ENCODE measurements at regions not wholly inside any gene's neighbourhood (a gene's known extent, or its start where the extent isn't known, plus 50 kb on each side); places are given as distances from the start of the nearest gene placed in this dataset.

GRCh38 chr1:80994934-80995333, 805.8 kb upstream of the ADGRL2 start:
- Mint-ChIP-seq H3K27me3 (ENCODE audit: insufficient read depth) (no peaks in the 10 kb centered on the region), H3K4me1 (peaks cover 3% of the 10 kb centered on the region), H3K27ac (no peak overlapping the region), H3K9me3 (peaks cover 4% of the 10 kb centered on the region), H3K36me3 (ENCODE audit: low read depth) (no peaks in the 10 kb centered on the region), H3K4me3 (no peak overlapping the region)
- Histone ChIP-seq H3K27me3 (ENCODE audit: control insufficient read depth, insufficient read depth, low read length, poor library complexity, severe bottlenecking) (no peaks in the 10 kb centered on the region), H3K4me1 (ENCODE audit: control insufficient read depth, insufficient read depth, low read length) (no peaks in the 10 kb centered on the region), H3K27ac (ENCODE audit: low read depth, low read length) (no peak overlapping the region), H3K36me3 (ENCODE audit: control insufficient read depth, insufficient read depth, low read length) (no peaks in the 10 kb centered on the region), H3K9ac (ENCODE audit: extremely low read depth, low read length, poor library complexity, severe bottlenecking) (no peak overlapping the region), H3K4me3 (ENCODE audit: low read length) (no peak overlapping the region), H3K9me3 (ENCODE audit: control insufficient read depth, low read length) (peaks cover 6% of the 10 kb centered on the region)
- DNase-seq, result peak; percentile 50
- TF ChIP-seq, protein P1, sequence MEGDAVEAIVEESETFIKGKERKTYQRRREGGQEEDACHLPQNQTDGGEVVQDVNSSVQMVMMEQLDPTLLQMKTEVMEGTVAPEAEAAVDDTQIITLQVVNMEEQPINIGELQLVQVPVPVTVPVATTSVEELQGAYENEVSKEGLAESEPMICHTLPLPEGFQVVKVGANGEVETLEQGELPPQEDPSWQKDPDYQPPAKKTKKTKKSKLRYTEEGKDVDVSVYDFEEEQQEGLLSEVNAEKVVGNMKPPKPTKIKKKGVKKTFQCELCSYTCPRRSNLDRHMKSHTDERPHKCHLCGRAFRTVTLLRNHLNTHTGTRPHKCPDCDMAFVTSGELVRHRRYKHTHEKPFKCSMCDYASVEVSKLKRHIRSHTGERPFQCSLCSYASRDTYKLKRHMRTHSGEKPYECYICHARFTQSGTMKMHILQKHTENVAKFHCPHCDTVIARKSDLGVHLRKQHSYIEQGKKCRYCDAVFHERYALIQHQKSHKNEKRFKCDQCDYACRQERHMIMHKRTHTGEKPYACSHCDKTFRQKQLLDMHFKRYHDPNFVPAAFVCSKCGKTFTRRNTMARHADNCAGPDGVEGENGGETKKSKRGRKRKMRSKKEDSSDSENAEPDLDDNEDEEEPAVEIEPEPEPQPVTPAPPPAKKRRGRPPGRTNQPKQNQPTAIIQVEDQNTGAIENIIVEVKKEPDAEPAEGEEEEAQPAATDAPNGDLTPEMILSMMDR (conservative IDR thresholded peaks at IDR 0.05), result no peak

GRCh38 chr1:80994038-80994437, 806.7 kb upstream of the ADGRL2 start:
- Histone ChIP-seq H3K9ac (ENCODE audit: extremely low read depth, low read length, poor library complexity, severe bottlenecking) (no peak overlapping the region), H3K27ac (ENCODE audit: low read depth, low read length) (no peak overlapping the region), H3K27me3 (ENCODE audit: control insufficient read depth, insufficient read depth, low read length, poor library complexity, severe bottlenecking) (no peaks in the 10 kb centered on the region), H3K4me1 (ENCODE audit: control insufficient read depth, insufficient read depth, low read length) (no peaks in the 10 kb centered on the region), H3K4me3 (ENCODE audit: low read length) (no peak overlapping the region), H3K36me3 (ENCODE audit: control insufficient read depth, insufficient read depth, low read length) (no peaks in the 10 kb centered on the region), H3K9me3 (ENCODE audit: control insufficient read depth, low read length) (peaks cover 6% of the 10 kb centered on the region)
- peaks cover 4% of the 10 kb centered on the region for H3K9me3 Mint-ChIP-seq
- H3K27ac Mint-ChIP-seq, result no peak overlapping the region
- 94 to 100% methylated on average over 1 of the region's 1 CpG for whole genome bisulfite sequencing, 2 experiments (ENCODE audit: insufficient coverage in 1 of 2, insufficient read length in 1 of 2)
- H3K36me3 Mint-ChIP-seq (ENCODE audit: low read depth), result no peaks in the 10 kb centered on the region
- peaks cover 3% of the 10 kb centered on the region for H3K4me1 Mint-ChIP-seq
- H3K4me3 Mint-ChIP-seq, result no peak overlapping the region
- H3K27me3 Mint-ChIP-seq (ENCODE audit: insufficient read depth), result no peaks in the 10 kb centered on the region
- no peak for DNase-seq
- TF ChIP-seq, protein P1 (conservative IDR thresholded peaks at IDR 0.05), result no peak

DNA sequence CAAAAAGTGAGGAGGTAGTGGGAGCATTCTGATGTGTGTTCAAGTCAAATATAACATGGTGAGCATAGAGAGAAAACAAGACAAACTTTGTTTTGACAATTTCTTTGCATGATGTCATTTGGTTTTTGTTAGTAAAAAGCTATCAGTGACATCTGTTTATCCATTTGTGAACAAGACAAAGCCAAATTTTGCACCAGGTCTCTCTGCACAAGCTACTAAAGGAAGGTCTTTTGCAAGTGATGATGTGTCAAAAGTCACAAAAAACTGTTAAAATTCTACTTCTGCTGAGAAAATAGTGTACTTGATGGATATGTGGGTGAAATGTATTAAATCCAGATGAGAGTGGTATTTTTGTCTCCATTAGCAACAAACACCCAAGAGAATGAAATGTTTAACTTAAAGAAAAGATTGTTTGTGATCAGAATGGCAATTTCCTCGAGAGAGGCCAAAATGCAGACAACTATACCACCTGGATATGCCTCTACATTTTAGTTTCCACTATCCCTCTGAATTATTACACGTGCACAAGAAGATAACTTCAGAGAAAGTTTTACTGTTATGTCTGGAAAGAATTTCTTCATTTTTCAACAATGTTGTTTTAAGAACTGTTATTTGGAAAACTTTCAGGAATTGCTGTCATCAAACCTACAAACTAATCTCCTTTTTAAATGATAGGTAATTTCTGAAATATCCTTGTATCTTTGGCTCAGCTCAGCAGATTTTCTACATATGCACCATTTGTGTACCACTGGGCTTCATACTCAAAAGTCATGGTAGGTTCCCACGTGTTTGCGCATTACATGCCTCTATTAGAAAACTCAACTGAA, 807.4 kb upstream of the ADGRL2 start:
- 93% methylated on average over 4 of the region's 4 CpGs; no CpG with 5 or more reads in 1 of the 2 experiments for WGBS, 2 experiments (ENCODE audit: insufficient coverage in 1 of 2, insufficient read length in 1 of 2)
- H3K27ac ChIP-seq (ENCODE audit: low read depth, low read length), result no peak overlapping the region
- Mint-ChIP-seq H3K27me3 (ENCODE audit: insufficient read depth) (no peaks in the 10 kb centered on the region), H3K4me3 (no peak overlapping the region), H3K4me1 (peaks cover 3% of the 10 kb centered on the region), H3K9me3 (peaks cover 4% of the 10 kb centered on the region), H3K27ac (no peak overlapping the region), H3K36me3 (ENCODE audit: low read depth) (no peaks in the 10 kb centered on the region)
- TF ChIP-seq, protein P1 (conservative IDR thresholded peaks at IDR 0.05), result no peak
- peaks cover 6% of the 10 kb centered on the region for H3K9me3 ChIP-seq (ENCODE audit: control insufficient read depth, low read length)
- no peak overlapping the region for H3K9ac ChIP-seq (ENCODE audit: extremely low read depth, low read length, poor library complexity, severe bottlenecking)
- no peaks in the 10 kb centered on the region for H3K27me3 ChIP-seq (ENCODE audit: control insufficient read depth, insufficient read depth, low read length, poor library complexity, severe bottlenecking)
- DNase-seq, result no peak
- no peaks in the 10 kb centered on the region for H3K4me1 ChIP-seq (ENCODE audit: control insufficient read depth, insufficient read depth, low read length)
- no peak overlapping the region for H3K4me3 ChIP-seq (ENCODE audit: low read length)
- H3K36me3 ChIP-seq (ENCODE audit: control insufficient read depth, insufficient read depth, low read length), result no peaks in the 10 kb centered on the region

Data from endodermal cell (in vitro differentiated cells).